Renal pelvis (tissue), 1 donor: ENCODE measurements at regions not wholly inside any gene's neighbourhood (a gene's known extent, or its start where the extent isn't known, plus 50 kb on each side); places are given as distances from the start of the nearest gene placed in this dataset.
"Not testable (repeated sequence)": the region's sequence is repeated elsewhere in the genome, so short reads cannot be mapped to it uniquely, and the experiment has no call there.

ENCODE experiments used
- DNase-seq: peaks from one replicate; pipeline ENCODE4 v3.0.0-alpha.2; 2013

GRCh38 chr12:47410383-47410782 lies 295.4 kb downstream of the RPAP3 start:
- DNase-seq: no peak

- DNase-seq: no peak
Observed at GRCh38 chr12:47409310-47409987, 296.4 kb downstream of the RPAP3 start.

- DNase-seq: no peak
Observed at GRCh38 chr12:47408171-47408871, 297.5 kb downstream of the RPAP3 start.

- no peak for DNase-seq
Observed at GRCh38 chr12:47407463-47408129, 298.2 kb downstream of the RPAP3 start.

- no peak for DNase-seq
Observed at GRCh38 chr12:47403681-47404080, 302.1 kb downstream of the RPAP3 start.

GRCh38 chr12:47401196-47401595 lies 304.6 kb downstream of the RPAP3 start:
- DNase-seq: not testable (repeated sequence)

- no peak for DNase-seq
Observed at GRCh38 chr12:47400266-47400665, 305.6 kb downstream of the RPAP3 start.

- DNase-seq: no peak
Observed at GRCh38 chr12:47397664-47398281, 308.1 kb downstream of the RPAP3 start.

- DNase-seq: no peak
Observed at GRCh38 chr12:47396902-47397663, 308.7 kb downstream of the RPAP3 start.

- DNase-seq: no peak
Observed at GRCh38 chr12:47394070-47394469, 311.8 kb downstream of the RPAP3 start.

GRCh38 chr12:47393403-47393790 lies 312.4 kb downstream of the RPAP3 start:
- no peak for DNase-seq

- no peak for DNase-seq
Observed at GRCh38 chr12:47391566-47391965, 311.8 kb upstream of the AMIGO2 start.

GRCh38 chr12:47388712-47389111 lies 309.0 kb upstream of the AMIGO2 start:
- no peak for DNase-seq

GRCh38 chr12:47387994-47388393 lies 308.2 kb upstream of the AMIGO2 start:
- DNase-seq: no peak

GRCh38 chr12:47385653-47386052 lies 305.9 kb upstream of the AMIGO2 start:
- no peak for DNase-seq

GRCh38 chr12:47383942-47384341 lies 304.2 kb upstream of the AMIGO2 start:
- no peak for DNase-seq

GRCh38 chr12:47382305-47382704 lies 302.5 kb upstream of the AMIGO2 start:
- no peak for DNase-seq

GRCh38 chr12:47378907-47379306 lies 299.1 kb upstream of the AMIGO2 start:
- no peak for DNase-seq

- no peak for DNase-seq
Observed at GRCh38 chr12:47378222-47378582, 298.4 kb upstream of the AMIGO2 start.

GRCh38 chr12:47377414-47378221 lies 297.9 kb upstream of the AMIGO2 start:
- DNase-seq: no peak

- no peak for DNase-seq
Observed at GRCh38 chr12:47376927-47377326, 297.2 kb upstream of the AMIGO2 start.
